ENCODE measurements at regions not wholly inside any gene's neighbourhood (a gene's known extent, or its start where the extent isn't known, plus 50 kb on each side); places are given as distances from the start of the nearest gene placed in this dataset.
"Not testable (repeated sequence)": the region's sequence is repeated elsewhere in the genome, so short reads cannot be mapped to it uniquely, and the experiment has no call there.

DNA sequence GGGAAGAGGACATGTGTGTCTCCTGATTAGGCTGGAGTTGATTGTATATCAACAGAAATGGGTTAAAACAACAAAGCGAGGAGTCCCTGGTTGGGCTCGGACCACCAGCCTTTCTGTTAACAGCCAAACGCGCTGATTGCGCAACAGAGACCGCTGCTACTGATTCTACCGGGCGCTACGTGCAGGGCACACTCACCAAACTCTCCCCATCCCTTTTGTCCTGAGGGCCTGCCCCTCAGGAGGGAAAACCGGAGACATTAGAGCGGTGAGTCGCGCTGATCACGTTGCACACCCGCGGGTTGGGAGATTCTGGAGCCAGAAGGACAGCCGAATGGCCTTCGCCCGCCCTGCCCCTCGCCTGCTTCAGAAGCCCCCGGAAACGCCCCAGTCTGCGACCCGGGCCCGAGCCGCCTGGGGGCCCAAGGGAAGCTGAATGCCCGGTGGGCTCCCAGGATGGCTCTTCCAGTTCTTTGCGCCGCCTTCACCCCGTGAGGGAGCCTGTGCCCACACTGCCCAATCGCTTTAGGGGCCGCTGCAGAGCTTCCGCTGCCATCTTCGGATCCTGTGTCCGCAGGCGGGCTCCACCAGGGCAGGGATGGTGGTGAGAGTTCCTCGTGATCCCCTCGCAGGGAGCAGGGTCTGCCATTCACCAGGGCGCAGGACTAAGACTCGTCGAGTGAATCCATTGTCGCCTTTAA lies 165.4 kb upstream of the NBPF11 start:
- DNase-seq (ENCODE audit: low read depth in 2 of 2), result no peak

- DNase-seq (ENCODE audit: low read depth in 2 of 2), result no peak
These were observed 163.2 kb upstream of the NBPF11 start for GRCh38 chr1:148315071-148315811.

DNA sequence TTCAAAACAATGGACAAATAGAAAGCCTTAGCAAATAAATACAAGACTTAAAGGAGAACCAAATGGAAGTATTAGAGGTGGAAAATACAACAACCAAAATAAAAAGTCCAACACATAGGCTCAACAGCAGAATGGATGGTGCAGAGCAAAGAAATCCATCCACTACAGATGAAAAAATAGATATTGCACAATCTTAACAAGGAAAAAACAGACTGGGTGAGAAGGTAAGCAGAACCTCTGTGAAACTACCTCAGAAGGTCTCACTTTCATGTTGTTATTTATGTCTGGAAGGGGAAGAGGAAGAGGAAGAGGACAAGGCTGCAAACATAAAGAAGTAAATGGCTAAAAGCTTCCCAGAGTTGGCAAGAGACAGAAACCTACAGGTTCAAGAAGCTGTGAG lies 158.7 kb upstream of the NBPF11 start:
- no peak for DNase-seq (ENCODE audit: low read depth in 2 of 2)

DNA sequence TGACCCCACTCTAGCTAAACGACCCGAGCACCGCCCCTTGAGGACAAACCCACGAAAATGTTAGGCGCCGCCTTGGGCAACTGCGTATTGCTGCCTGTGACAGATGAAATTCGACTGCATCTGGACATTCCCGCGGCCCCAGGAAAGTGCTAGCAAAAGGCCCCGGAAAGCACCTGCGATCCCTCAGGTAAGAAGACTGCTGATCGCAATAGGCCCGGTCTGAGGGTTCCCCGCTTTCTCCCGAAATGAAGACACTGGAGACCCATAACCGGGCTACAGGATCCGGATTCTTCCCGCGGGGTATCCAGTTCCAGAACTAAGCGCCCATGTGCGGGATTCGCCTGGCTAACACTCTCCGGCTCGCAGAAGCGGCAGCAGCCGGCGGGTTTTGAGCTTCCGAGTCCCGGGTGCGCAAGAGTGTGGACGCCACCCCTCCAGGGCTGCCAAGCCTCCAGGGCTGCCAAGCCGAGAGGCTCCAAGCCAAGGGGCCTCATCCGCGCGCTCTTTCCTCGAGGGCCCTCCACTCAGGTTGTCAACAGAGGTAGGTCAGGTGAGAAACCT lies 157.9 kb upstream of the NBPF11 start:
- DNase-seq (ENCODE audit: low read depth in 2 of 2), result no peak

- no peak for DNase-seq (ENCODE audit: low read depth in 2 of 2)
These were observed 156.9 kb upstream of the NBPF11 start for GRCh38 chr1:148308832-148309458.

- DNase-seq (ENCODE audit: low read depth in 2 of 2), result no peak
These were observed 155.6 kb upstream of the NBPF11 start for GRCh38 chr1:148307583-148308185.

DNA sequence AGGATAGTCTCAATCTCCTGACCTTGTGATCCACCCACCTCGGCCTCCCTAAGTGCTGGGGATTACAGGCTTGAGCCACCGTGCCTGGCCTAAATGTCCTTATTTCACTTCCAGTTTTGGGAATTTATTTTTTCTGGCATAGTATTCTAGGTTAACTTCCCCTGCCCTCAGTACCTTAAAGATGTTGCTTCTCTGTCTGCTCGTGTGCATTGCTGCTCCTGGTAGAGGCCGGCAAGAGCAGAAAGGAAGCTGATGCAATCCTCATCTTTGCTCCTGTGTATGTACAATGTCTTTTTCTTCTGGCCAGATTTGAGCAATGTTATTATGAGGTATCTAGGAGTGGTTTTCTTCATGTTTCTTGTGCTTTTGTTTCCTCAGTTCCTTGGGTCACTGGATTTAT lies 152.9 kb upstream of the NBPF11 start:
- DNase-seq (ENCODE audit: low read depth in 2 of 2), result not testable (repeated sequence)

DNA sequence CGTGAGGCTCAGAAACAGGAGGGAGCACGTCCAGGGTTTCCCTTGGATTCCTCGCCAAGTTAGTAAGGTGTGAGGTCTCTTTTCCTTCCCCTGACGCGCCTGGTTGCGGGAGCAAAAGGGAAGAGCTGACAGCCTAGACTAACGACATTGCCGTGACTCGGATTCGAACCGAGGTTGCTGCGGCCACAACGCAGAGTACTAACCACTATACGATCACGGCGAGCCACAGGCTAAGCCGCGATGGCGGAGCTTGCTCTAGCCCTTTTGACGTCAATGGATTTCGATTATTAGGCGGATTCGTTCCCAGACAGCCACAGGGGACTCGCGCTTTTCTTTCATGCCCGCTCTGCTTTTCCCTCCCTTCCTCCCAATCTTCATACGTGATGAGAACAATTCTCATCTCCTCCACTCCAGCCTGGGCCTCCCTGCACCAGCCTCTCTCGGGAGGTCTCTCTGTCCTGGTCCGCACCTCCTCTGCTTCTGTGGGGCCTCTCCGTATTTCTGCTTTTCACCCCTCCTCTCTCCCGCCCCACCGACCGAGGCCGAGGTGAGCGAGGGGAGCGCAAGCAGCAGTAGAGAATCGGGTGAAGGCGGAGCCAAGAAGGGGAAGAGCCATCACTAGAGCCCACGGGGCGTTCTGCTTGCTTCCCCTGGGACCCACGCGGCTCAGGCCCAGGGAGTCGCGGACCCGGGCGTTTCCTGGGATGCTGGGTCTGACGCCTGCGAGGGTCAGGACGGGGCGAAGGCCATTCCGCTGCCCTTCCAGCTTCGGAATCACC lies 150.7 kb upstream of the NBPF11 start:
- peak in 1 of 2 donors; percentile 24 for DNase-seq (ENCODE audit: low read depth in 2 of 2)

DNA sequence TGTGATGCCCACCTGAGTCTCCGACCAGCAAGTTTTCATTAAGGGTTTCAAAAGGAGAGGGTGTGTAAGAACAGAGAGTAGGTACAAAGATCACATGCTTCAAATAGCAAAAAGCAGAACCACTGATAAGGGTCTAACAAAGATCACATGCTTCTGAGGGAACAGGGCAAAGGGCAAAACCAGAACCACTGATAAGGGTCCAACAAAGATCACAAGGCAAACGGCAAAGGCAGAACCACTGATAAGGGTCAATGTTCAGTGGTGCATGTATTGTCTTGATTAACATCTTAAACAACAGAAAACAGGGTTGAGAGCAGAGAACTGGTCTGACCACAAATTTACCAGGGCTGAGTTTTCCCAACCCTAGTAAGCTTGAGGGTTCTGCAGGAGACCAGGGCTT lies 145.8 kb upstream of the NBPF11 start:
- not testable (repeated sequence) for DNase-seq (ENCODE audit: low read depth in 2 of 2)

DNA sequence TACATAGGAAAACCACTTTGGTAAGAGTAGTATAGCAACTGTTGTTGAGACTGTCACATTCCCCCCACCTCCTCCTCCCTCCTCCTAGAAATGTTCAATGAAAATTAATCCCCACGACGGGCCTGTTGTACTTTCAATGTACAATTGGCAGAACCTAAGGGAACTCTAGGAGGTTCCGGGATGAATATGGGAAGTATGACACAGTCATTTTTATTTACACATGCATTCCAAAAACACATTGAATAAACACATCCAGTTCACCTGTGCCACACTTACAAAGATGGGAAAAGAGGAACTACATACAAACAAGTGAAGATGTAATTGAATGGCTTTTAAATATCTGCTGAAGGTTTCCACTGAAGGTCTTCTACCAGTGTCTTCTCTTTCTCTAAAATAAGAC lies 144.4 kb upstream of the NBPF11 start:
- no peak for DNase-seq (ENCODE audit: low read depth in 2 of 2)

- no peak for DNase-seq (ENCODE audit: low read depth in 2 of 2)
These were observed 142.2 kb upstream of the NBPF11 start for GRCh38 chr1:148294116-148294807.

DNA sequence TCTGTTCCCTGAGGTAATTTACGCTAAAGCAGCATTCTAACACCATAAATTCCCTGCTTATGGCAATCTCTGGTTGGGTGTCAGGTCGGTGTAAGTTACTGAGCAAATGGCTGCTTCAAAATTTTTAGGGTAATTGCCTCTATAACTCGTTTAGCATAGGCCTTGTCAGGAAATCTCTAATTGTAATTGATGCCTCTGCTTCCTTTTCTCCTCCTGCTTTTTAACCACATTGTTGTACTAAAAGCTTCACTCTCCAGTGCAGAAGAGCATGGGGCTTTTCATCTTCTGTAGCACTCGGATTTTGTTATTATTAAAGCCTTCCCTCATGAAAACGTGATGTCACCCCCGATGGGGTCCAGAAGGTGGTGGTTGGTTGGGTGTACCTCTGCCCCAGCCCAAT lies 141.6 kb upstream of the NBPF11 start:
- no peak for DNase-seq (ENCODE audit: low read depth in 2 of 2)

DNA sequence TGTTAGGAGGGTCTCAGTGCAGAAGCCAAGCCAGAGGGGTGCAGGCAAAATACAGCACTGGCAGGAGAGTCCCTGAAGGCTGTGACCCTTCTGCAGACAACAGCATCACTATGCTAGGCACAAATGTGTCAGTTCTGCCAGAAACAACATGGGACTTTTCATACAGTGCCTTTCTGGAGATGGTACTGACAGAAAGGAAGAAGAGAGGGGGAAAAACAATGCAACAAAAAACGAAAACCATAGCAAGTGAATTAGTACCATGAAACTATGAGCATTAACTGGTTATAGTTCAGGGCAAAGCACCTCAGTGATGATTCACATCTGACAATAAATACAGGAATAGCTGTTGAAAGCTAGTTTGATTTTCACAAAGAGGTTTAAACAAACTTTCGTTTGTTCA lies 140.8 kb upstream of the NBPF11 start:
- DNase-seq (ENCODE audit: low read depth in 2 of 2), result no peak

GRCh38 chr1:148290881-148291280 lies 138.8 kb upstream of the NBPF11 start:
- DNase-seq (ENCODE audit: low read depth in 2 of 2), result no peak

DNA sequence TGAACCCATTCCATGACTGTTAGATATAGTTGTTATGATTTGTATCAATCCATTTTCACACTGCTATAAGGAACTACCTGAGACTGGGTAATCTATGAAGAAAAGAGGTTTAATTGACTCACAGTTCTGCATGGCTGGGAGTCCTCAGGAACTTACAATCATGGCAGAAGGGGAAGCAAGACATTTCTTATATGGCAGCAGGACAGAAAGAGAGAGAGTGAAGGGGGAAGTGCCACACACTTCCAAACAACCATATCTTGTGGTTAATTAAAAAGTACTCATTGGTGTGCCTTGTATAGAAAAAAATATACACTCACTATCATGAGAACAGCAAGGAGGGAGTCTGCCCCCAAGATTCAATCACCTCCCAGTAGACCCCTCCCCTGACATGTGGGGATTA lies 137.6 kb upstream of the NBPF11 start:
- no peak for DNase-seq (ENCODE audit: low read depth in 2 of 2)

DNA sequence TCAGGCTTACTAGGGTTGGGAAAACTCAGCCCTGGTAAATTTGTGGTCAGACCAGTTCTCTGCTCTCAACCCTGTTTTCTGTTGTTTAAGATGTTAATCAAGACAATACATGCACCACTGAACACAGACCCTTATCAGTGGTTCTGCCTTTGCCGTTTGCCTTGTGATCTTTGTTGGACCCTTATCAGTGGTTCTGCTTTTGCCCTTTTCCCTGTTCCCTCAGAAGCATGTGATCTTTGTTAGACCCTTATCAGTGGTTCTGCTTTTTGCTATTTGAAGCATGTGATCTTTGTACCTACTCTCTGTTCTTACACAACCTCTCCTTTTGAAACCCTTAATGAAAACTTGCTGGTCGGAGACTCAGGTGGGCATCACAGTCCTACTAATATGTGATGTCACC lies 133.9 kb upstream of the NBPF11 start:
- DNase-seq (ENCODE audit: low read depth in 2 of 2), result not testable (repeated sequence)

- DNase-seq (ENCODE audit: low read depth in 2 of 2), result not testable (repeated sequence)
These were observed 128.9 kb upstream of the NBPF11 start for GRCh38 chr1:148280831-148281572.

GRCh38 chr1:148279002-148279542 lies 127.0 kb upstream of the NBPF11 start:
- DNase-seq (ENCODE audit: low read depth in 2 of 2), result not testable (repeated sequence)

DNA sequence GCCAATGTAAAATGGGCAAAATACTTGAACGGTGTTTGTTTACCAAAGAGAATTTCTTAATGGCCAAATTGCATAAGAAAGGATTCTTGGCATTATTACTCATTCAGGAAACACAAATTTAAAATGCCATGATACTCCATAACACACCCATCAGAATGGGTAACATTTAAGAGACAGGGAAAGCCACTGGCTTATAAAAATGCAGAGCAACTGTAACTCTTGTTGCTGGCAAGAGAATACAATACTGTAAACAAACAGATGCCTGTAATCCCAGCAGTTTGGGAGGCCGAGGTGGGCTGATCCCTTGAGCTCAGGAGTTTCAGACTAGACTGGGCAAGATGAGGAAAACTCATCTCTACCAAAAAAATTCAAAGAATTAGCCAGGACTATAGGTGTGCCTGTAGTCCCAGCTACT lies 125.8 kb upstream of the NBPF11 start:
- not testable (repeated sequence) for DNase-seq (ENCODE audit: low read depth in 2 of 2)

GRCh38 chr1:148267066-148267465 lies 115.0 kb upstream of the NBPF11 start:
- not testable (repeated sequence) for DNase-seq (ENCODE audit: low read depth in 2 of 2)

Data from stimulated activated CD8-positive, alpha-beta memory T cell treated with anti-CD3 and anti-CD28 coated beads, Interleukin-7, amount 100 ng/mL, for 1 hour (primary cell).